ENCODE measurements at regions not wholly inside any gene's neighbourhood (a gene's known extent, or its start where the extent isn't known, plus 50 kb on each side); places are given as distances from the start of the nearest gene placed in this dataset.

DNA sequence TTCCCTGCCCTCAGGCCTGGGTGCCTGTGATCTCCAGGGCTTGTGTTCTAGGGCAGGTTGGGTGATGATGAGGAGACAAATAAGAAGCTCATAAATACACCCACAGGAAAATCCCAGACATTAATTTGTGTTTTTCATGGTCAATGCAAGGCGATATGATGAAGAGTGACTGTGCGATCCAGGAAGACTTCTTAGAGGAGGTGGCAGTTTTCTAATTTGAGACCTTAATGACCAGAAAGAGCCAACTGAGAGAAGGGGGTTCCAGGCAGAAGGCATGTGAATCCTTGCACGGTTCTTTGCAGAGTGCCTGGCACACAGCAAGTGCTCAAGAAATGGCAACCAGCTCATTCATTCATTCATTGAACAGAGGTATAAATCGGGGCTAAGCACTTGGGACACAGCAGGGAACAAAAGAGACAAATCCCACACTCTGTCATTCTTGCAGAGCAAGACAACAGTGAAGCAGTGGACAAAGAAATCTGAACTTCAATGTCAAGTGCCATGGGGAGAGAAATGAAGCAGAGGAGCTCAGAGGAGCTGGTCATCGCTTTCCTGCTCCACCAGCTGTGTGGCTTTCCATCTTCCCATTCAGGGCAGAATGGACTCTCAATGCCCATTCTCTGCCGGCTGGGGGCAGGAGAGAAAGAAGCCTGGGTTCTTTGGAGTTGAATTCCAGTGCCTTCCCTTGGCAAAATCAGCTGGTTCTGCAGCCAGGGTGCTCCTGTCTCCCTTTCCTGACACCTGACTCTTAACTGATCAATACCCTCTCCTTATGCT lies 128.3 kb downstream of the AACS start:
- no peaks in the 10 kb centered on the region for H3K36me3 ChIP-seq (ENCODE audit: control insufficient read depth, insufficient read depth, low read length)
- POLR2A ChIA-PET: no interaction called here
- H3K4me3 ChIP-seq (ENCODE audit: low read depth, low read length): no peak overlapping the region
- CTCF ChIA-PET: interaction anchor here (1.4 kb wide), 1 partner anchor 10 kb away, joined by 3 read pairs; no protein-coding TSS in a partner anchor
- H3K27me3 ChIP-seq (ENCODE audit: control insufficient read depth, insufficient read depth, low read length): peaks cover 11% of the 10 kb centered on the region
- TF ChIP-seq, protein P1, sequence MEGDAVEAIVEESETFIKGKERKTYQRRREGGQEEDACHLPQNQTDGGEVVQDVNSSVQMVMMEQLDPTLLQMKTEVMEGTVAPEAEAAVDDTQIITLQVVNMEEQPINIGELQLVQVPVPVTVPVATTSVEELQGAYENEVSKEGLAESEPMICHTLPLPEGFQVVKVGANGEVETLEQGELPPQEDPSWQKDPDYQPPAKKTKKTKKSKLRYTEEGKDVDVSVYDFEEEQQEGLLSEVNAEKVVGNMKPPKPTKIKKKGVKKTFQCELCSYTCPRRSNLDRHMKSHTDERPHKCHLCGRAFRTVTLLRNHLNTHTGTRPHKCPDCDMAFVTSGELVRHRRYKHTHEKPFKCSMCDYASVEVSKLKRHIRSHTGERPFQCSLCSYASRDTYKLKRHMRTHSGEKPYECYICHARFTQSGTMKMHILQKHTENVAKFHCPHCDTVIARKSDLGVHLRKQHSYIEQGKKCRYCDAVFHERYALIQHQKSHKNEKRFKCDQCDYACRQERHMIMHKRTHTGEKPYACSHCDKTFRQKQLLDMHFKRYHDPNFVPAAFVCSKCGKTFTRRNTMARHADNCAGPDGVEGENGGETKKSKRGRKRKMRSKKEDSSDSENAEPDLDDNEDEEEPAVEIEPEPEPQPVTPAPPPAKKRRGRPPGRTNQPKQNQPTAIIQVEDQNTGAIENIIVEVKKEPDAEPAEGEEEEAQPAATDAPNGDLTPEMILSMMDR (IDR thresholded peaks at IDR 0.05; ENCODE audit: insufficient read depth, low read depth, low read length): no peak
- no peak for DNase-seq (ENCODE audit: low read depth)

DNA sequence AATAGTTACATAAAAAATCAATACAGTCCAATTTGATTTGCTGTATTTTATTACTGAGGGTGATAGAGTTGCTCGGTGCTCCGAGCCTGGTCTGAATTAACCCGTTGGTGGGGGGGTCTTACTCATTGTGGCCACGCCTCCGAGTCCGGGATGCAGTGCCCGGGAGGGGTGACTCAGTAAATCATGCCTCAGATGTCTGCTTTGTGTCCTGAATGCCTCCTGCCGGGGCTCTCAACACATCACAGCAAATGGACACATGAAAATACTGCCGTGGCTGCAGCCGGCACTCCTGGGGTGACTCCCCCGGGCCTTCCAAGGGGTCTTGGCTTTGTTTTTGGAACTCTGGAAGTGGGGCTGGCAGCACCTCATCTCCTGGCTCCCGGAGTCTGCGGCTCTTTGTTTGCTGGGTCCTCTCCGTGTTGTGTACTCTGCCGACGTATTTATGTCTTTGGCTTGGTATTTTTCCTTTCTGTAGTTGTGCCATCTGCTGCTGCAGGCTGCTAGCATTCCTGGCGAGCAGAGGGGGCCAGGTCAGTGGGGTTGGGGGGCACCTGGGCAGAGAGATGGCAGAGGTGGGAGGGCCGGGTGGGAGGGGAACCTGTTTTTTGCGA lies 129.0 kb downstream of the AACS start:
- ChIA-PET CTCF (interaction anchor here (1.4 kb wide), 1 partner anchor 11 kb away, joined by 3 read pairs; no protein-coding TSS in a partner anchor), POLR2A (no interaction called here)
- Histone ChIP-seq H3K4me3 (ENCODE audit: low read depth, low read length) (no peak overlapping the region), H3K36me3 (ENCODE audit: control insufficient read depth, insufficient read depth, low read length) (no peaks in the 10 kb centered on the region), H3K27me3 (ENCODE audit: control insufficient read depth, insufficient read depth, low read length) (peaks cover 6% of the 10 kb centered on the region; the same call in 1 of the 2 replicates)
- TF ChIP-seq, protein P1 (IDR thresholded peaks at IDR 0.05; ENCODE audit: insufficient read depth, low read depth, low read length): no peak
- no peak for DNase-seq (ENCODE audit: low read depth)

DNA sequence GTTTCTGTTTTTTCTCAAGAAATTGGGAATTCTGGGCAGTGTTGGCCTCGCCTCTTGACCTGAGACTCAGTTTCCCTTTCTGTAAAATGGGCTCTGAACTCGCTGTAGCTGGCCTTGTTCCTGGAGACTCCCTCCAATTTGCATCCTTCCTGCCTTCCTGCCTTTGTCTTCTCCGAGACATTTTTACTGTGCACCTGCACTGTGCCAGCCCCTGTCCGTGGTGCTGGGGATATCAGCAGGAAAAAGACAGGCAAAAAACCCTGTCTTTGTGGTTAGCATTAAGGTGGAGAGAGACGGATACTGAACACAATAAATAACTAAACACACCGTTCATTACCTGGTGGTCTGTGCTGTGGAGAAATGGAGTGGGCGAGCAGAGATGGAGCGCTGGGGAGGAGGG lies 129.8 kb downstream of the AACS start:
- no peaks in the 10 kb centered on the region for H3K27me3 ChIP-seq (ENCODE audit: control insufficient read depth, insufficient read depth, low read length)
- ChIA-PET CTCF (no interaction called here), POLR2A (no interaction called here)
- H3K36me3 ChIP-seq (ENCODE audit: control insufficient read depth, insufficient read depth, low read length): no peaks in the 10 kb centered on the region
- H3K4me3 ChIP-seq (ENCODE audit: low read depth, low read length): no peak overlapping the region
- no peak for DNase-seq (ENCODE audit: low read depth)
- TF ChIP-seq, protein P1 (IDR thresholded peaks at IDR 0.05; ENCODE audit: insufficient read depth, low read depth, low read length): no peak

- POLR2A ChIA-PET: no interaction called here
- H3K27me3 ChIP-seq (ENCODE audit: control insufficient read depth, insufficient read depth, low read length): no peaks in the 10 kb centered on the region
- DNase-seq (ENCODE audit: low read depth): no peak
- H3K36me3 ChIP-seq (ENCODE audit: control insufficient read depth, insufficient read depth, low read length): no peaks in the 10 kb centered on the region
- TF ChIP-seq, protein P1 (IDR thresholded peaks at IDR 0.05; ENCODE audit: insufficient read depth, low read depth, low read length): no peak
- no peak overlapping the region for H3K4me3 ChIP-seq (ENCODE audit: low read depth, low read length)
- CTCF ChIA-PET: no interaction called here
Measured at GRCh38 chr12:125197326-125197725, 132.1 kb downstream of the AACS start.

- ChIA-PET POLR2A (no interaction called here), CTCF (no interaction called here)
Measured at GRCh38 chr12:125198652-125199051, 133.4 kb downstream of the AACS start.

More at GRCh38 chr12:125198652-125199051, 133.4 kb downstream of the AACS start:
- no peaks in the 10 kb centered on the region for H3K27me3 ChIP-seq (ENCODE audit: control insufficient read depth, insufficient read depth, low read length)
- TF ChIP-seq, protein P1 (IDR thresholded peaks at IDR 0.05; ENCODE audit: insufficient read depth, low read depth, low read length): no peak
- no peaks in the 10 kb centered on the region for H3K36me3 ChIP-seq (ENCODE audit: control insufficient read depth, insufficient read depth, low read length)
- no peak for DNase-seq (ENCODE audit: low read depth)
- H3K4me3 ChIP-seq (ENCODE audit: low read depth, low read length): no peak overlapping the region
